Upper lobe of right lung (tissue), 1 donor: ENCODE measurements at regions not wholly inside any gene's neighbourhood (a gene's known extent, or its start where the extent isn't known, plus 50 kb on each side); places are given as distances from the start of the nearest gene placed in this dataset.
"Not testable (repeated sequence)": the region's sequence is repeated elsewhere in the genome, so short reads cannot be mapped to it uniquely, and the experiment has no call there.

Experiments
- ATAC-seq: fragments of 200-7000 bp; cut with Tn5 transposase; one replicate; pipeline ENCODE4 v1.9.1; 2020; ENCODE audit warnings: mild to moderate bottlenecking, moderate library complexity
- DNase-seq: peaks from one replicate; pipeline ENCODE4 v3.0.0-alpha.2; 2020
- H3K27ac ChIP-seq: fragments of 200-600 bp; one replicate; pipeline ENCODE4 v1.8.0; 2022
- H3K27me3 ChIP-seq: fragments of 200-600 bp; one replicate; pipeline ENCODE4 v1.8.0; 2022; ENCODE audit warnings: mild to moderate bottlenecking
- H3K36me3 ChIP-seq: fragments of 200-600 bp; one replicate; pipeline ENCODE4 v1.8.0; 2022
- H3K4me1 ChIP-seq: fragments of 200-600 bp; one replicate; pipeline ENCODE4 v1.8.0; 2022
- H3K4me3 ChIP-seq: fragments of 200-600 bp; one replicate; pipeline ENCODE4 v1.8.0; 2022; ENCODE audit warnings: mild to moderate bottlenecking
- H3K9me3 ChIP-seq: fragments of 200-600 bp; one replicate; pipeline ENCODE4 v1.8.0; 2022
- CTCF ChIP-seq: fragments of 200-600 bp; IDR thresholded peaks from one replicate; pipeline ENCODE4 v1.8.0; 2022; ENCODE audit warnings: antibody characterized with exemption
- intact Hi-C: fragments of 100-400 bp; cut with DNase I; formaldehyde crosslinking; loops from one replicate; pipeline ENCODE4 v1.11.0; 2022
- donor health status: DM: no; HTN: yes; CAD: no; lungs with severe emphysema.

- no peak for TF ChIP-seq CTCF
- intact Hi-C loops: no loop called here
- Histone ChIP-seq H3K9me3 (no peaks in the 10 kb centered on the region), H3K27me3 (no peaks in the 10 kb centered on the region), H3K36me3 (no peaks in the 10 kb centered on the region), H3K27ac (no peak overlapping the region), H3K4me3 (no peak overlapping the region), H3K4me1 (no peaks in the 10 kb centered on the region)
- ATAC-seq: no peak
- no peak for DNase-seq
Measured at GRCh38 chr11:106568632-106569031, 449.6 kb downstream of the GUCY1A2 start.

DNA sequence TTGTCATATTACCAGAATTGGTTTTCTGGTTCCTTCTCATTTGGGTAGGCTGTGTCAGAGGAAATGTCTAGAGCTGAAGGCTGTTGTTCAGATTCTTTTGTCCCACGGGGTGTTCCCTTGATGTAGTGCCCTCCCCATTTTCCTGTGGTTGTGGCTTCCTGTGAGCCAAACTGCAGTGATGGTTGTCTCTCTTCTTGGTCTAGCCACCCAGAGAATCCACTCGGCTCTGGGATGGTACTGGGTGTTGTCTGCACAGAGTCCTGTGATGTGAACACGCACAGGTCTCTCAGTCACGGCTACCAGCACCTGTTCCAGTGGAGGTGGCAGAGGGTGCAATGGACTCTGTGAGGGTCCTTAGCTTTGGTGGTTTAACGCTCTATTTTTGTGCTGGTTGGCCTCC, 440.9 kb downstream of the GUCY1A2 start:
- DNase-seq, H3K27ac ChIP-seq, H3K9me3 ChIP-seq, ATAC-seq, H3K4me1 ChIP-seq, intact Hi-C loops, H3K36me3 ChIP-seq, H3K4me3 ChIP-seq, H3K27me3 ChIP-seq: not testable (repeated sequence)

- Histone ChIP-seq H3K36me3 (no peaks in the 10 kb centered on the region), H3K27me3 (no peaks in the 10 kb centered on the region), H3K9me3 (no peaks in the 10 kb centered on the region), H3K27ac (no peak overlapping the region), H3K4me3 (no peak overlapping the region), H3K4me1 (no peaks in the 10 kb centered on the region)
- no peak for DNase-seq
- TF ChIP-seq CTCF: no peak
- intact Hi-C loops: no loop called here
- ATAC-seq: no peak
Measured at GRCh38 chr11:106581399-106581798, 436.9 kb downstream of the GUCY1A2 start.

DNA sequence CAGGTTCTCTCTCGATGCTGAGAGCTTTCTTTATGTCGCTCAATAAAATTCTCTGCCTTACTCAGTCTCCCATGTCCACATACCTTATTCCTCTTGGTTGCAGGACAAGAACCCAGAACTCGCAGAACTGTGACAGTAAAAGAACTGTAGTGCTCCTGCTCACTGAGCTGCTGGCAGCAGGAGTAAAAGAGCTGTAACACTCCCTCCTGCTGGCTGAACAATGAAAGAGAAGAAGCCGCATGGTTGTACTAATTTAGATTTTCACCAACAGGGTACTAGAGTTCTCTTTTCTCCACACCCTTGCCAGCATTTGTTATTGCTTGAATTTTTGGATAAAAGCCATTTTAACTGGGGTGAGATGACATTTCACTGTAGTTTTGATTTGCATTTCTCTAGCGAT, 433.2 kb downstream of the GUCY1A2 start:
- Histone ChIP-seq H3K36me3 (no peaks in the 10 kb centered on the region), H3K9me3 (no peaks in the 10 kb centered on the region), H3K4me3 (no peak overlapping the region), H3K4me1 (no peaks in the 10 kb centered on the region), H3K27ac (no peak overlapping the region), H3K27me3 (no peaks in the 10 kb centered on the region)
- DNase-seq: no peak
- intact Hi-C loops: no loop called here
- no peak for TF ChIP-seq CTCF
- no peak for ATAC-seq

DNA sequence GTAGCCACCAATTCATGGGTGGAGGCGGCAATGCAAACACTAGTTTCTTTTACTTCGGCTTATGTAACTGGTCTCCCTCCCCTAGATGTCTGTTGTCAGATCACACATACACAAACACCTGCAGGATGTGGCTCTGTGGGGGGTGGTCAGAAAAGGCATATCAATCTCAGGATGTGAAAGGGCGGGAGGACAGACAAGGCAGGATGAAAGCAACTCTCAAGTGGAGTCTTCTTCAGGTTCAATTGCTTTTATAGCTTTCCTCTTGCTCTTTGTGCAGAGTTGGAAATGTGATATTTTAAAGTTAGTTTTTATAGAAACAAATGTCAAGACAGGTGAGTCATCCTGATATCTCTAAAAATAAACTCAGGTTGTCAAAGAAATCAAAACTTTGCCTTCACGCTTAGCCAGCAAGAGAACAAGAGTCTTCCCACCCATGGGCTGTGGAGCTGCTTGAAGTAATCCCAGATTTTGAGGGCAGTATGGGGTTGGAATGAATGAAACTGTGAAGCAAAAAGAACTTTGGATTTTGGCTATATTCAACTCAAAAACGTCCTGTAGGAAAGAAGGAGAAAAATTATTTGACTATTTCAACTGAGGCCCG, 423.4 kb downstream of the GUCY1A2 start:
- ATAC-seq (no peak), DNase-seq (no peak)
- Histone ChIP-seq H3K9me3 (no peaks in the 10 kb centered on the region), H3K36me3 (no peaks in the 10 kb centered on the region), H3K27ac (no peak overlapping the region), H3K4me3 (no peak overlapping the region), H3K4me1 (no peaks in the 10 kb centered on the region), H3K27me3 (no peaks in the 10 kb centered on the region)
- TF ChIP-seq CTCF: no peak
- intact Hi-C loops: no loop called here

- intact Hi-C loops: no loop called here
- no peak for TF ChIP-seq CTCF
Measured at GRCh38 chr11:106601684-106602297, 416.5 kb downstream of the GUCY1A2 start.

More at GRCh38 chr11:106601684-106602297, 416.5 kb downstream of the GUCY1A2 start:
- H3K4me3 ChIP-seq: no peak overlapping the region
- no peaks in the 10 kb centered on the region for H3K36me3 ChIP-seq
- H3K4me1 ChIP-seq: no peaks in the 10 kb centered on the region
- H3K27me3 ChIP-seq: no peaks in the 10 kb centered on the region
- H3K27ac ChIP-seq: no peak overlapping the region
- no peaks in the 10 kb centered on the region for H3K9me3 ChIP-seq
- DNase-seq (no peak), ATAC-seq (no peak)
